AG04449 (cell line): ENCODE measurements at regions not wholly inside any gene's neighbourhood (a gene's known extent, or its start where the extent isn't known, plus 50 kb on each side); places are given as distances from the start of the nearest gene placed in this dataset.
"Not testable (repeated sequence)": the region's sequence is repeated elsewhere in the genome, so short reads cannot be mapped to it uniquely, and the experiment has no call there.

Source experiments
- CTCF ChIA-PET: fragments of 350-600 bp; formaldehyde crosslinking; extraction: SDS; loops from one replicate; lab custom pipeline; 2021; ENCODE audit warnings: antibody characterized with exemption; lab: Yijun Ruan, JAX
- POLR2A ChIA-PET: fragments of 400-600, 350-600 bp; formaldehyde crosslinking; extraction: SDS; loops from one replicate; lab custom pipeline; 2020; ENCODE audit warnings: antibody characterized with exemption, inconsistent platforms; lab: Yijun Ruan, JAX
- DNase-seq: peaks from one replicate; pipeline ENCODE4 v3.0.0-alpha.2; 2010; ENCODE audit warnings: low read depth, low spot score
- H3K4me3 ChIP-seq: 2 replicates; pipeline ENCODE4 v1.5.1; 2011; ENCODE audit warnings: low read depth, mild to moderate bottlenecking, control low read depth, low read length
- TF ChIP-seq, protein P1 (sequence below): IDR thresholded peaks from one replicate; pipeline ENCODE4 v1.5.1; 2011; ENCODE audit warnings: mild to moderate bottlenecking, moderate library complexity, low read length, control low read depth, inconsistent platforms; ENCODE audit not compliant: insufficient read depth; ENCODE audit errors: missing control alignments

DNA sequence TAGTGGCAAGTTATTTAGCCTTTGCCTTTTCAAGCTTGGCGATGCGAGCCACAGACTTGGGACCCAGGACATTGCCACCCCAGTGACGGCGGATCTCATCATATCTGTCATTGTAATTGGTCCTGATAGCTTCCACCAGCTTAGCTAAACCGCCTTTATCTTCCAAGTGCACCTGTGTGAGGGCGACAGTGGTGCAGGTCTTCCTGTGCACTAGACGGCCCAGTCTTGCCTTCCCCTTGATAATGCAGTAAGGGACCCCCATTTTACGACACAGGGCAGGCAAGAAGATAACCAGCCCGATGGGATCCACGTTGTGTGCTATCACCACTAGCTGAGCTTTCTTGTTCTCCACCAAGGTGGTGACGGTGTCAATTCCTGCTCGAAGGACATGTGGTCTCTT is 99.6 kb upstream of the ITGB1 start:
- ChIA-PET POLR2A (no interaction called here), CTCF (interaction anchor here (1.5 kb wide), 1 partner anchor 59 kb away, joined by 3 read pairs; no protein-coding TSS in a partner anchor)
- H3K4me3 ChIP-seq, result no peak overlapping the region
- DNase-seq, result no peak
- TF ChIP-seq, protein P1, sequence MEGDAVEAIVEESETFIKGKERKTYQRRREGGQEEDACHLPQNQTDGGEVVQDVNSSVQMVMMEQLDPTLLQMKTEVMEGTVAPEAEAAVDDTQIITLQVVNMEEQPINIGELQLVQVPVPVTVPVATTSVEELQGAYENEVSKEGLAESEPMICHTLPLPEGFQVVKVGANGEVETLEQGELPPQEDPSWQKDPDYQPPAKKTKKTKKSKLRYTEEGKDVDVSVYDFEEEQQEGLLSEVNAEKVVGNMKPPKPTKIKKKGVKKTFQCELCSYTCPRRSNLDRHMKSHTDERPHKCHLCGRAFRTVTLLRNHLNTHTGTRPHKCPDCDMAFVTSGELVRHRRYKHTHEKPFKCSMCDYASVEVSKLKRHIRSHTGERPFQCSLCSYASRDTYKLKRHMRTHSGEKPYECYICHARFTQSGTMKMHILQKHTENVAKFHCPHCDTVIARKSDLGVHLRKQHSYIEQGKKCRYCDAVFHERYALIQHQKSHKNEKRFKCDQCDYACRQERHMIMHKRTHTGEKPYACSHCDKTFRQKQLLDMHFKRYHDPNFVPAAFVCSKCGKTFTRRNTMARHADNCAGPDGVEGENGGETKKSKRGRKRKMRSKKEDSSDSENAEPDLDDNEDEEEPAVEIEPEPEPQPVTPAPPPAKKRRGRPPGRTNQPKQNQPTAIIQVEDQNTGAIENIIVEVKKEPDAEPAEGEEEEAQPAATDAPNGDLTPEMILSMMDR, result no peak

DNA sequence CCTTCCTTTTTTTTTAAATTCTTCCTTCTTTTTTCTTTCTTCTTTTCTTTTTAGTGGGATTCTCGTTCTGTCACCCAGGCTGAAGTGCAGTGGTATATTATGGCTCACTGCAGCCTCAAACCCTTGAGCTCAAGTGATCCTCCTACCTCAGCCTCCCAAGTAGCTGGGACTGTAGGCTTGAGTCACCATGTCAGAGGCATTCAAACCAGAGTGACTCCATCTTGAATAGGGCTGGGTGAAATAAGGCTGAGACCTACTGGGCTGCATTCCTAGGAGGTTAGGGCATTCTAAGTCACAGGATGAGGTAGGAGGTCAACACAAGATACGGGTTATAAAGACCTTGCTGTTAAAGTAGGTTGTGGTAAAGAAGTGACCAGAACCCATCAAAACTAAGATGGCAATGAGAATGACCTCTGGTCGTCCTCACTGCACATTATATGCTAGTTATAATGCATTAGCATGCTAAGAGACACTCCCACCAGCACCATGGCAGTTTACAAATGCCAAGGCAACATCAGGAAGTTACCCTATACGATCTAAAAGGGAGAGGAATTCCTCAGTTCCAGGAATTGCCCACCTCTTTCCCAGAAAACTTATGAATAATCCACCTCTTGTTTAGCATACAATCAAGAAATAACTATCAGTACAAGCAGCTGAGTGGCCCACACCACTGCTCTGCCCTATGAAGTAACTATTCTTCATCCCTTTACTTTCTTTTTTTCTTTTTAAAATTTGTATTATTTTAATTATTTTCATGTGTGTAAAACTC is 99.0 kb upstream of the ITGB1 start:
- ChIA-PET CTCF (interaction anchor here (1.0 to 1.5 kb wide), 2 partner anchors 10 to 59 kb away, joined by 3 read pairs; no protein-coding TSS in a partner anchor), POLR2A (no interaction called here)
- TF ChIP-seq, protein P1, result no peak
- DNase-seq, result no peak
- no peak overlapping the region for H3K4me3 ChIP-seq

DNA sequence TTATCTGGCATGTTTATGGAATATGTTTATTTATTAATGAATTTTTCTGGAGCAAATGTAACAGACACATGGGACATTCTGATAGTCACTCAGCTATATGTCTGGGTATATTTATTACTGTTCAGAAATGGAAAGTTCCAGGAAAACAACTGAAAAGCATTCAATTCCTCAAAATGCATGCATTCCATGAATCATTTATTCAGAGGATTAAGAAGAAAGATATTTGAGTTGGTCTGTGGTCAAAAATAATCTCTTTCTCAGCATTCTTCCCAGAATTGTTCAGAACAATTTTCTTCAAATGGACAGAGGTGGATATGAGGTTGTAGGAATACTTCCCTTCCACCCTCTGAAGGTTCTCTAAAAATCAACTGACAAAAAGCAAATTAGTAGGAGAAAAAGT is 97.6 kb upstream of the ITGB1 start:
- ChIA-PET POLR2A (no interaction called here), CTCF (interaction anchor here (1.0 kb wide), 1 partner anchor 12 kb away, joined by 3 read pairs; no protein-coding TSS in a partner anchor)
- DNase-seq, result no peak
- TF ChIP-seq, protein P1, result no peak
- H3K4me3 ChIP-seq, result no peak overlapping the region

DNA sequence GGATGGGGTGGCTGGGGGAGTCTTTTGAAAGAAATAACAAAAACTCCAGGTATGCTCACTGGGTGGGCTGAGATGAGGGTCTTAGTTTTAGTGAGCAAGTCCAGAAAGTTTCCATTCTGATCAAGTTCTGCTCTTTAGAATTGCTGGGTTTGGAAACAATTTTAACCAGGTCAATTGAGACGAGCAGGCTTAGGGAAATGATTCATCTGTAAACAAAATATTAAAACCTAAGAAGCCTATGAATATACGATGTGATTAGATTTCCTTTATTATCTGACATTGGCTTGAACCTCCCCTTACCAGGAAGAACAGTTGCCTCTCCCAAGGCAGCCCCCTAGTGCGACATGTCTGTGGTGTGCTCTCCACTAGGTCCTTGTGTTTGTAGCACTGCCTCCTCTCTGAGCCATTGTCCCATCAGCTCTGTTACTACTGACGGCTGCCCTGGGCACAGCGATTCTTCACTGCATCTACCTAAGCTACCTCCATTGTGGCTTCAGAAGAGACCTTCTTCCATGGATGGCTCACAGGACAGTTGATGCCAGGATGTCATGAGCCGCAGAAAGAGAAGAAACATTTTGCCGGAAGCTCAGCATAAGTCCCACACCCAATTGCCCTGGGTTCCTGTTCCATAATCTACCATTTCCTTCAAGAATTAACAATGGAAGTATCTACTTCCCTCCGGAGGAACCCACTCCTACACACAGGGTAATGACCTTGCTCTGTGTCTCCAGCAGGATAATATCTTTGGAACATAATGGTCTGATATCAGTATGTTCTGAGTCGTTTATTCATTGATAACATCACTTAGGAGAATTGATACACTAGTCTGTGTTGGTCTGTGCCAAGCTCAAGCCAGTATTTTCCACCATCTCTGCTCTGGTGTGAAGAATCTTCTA is 95.1 kb upstream of the ITGB1 start:
- POLR2A ChIA-PET, result no interaction called here
- no peak overlapping the region for H3K4me3 ChIP-seq
- no peak for DNase-seq
- CTCF ChIA-PET, result no interaction called here
- TF ChIP-seq, protein P1, result no peak

DNA sequence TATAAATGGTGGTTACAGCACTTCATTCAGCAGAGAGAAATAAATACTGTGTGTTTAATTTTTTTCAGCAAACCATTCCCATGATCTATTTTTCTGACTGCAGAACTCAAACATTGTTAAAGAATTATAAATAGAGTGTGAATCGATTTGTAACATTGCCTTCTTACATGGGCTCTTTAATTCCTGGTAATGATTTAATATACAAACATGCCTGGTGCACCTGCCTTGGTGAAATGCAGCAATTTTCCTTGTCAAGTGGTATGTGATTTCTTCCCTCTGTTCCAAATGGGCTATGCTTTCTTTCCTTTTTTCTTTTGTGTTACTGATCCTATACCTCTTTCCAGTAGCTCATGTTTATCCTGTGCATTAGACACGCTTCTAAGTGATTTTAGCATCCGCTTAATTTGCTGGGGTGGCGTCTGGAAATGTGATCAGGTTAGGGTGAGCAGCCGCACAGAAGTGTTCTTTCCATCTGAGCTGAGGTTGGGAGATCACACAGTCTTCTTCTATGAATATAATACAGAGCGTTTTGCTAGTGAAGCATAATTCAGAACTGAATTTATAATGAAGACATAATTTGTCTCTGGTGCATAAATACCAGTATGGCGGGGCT is 94.3 kb upstream of the ITGB1 start:
- TF ChIP-seq, protein P1, result no peak
- no peak for DNase-seq
- ChIA-PET POLR2A (no interaction called here), CTCF (no interaction called here)
- no peak overlapping the region for H3K4me3 ChIP-seq

DNA sequence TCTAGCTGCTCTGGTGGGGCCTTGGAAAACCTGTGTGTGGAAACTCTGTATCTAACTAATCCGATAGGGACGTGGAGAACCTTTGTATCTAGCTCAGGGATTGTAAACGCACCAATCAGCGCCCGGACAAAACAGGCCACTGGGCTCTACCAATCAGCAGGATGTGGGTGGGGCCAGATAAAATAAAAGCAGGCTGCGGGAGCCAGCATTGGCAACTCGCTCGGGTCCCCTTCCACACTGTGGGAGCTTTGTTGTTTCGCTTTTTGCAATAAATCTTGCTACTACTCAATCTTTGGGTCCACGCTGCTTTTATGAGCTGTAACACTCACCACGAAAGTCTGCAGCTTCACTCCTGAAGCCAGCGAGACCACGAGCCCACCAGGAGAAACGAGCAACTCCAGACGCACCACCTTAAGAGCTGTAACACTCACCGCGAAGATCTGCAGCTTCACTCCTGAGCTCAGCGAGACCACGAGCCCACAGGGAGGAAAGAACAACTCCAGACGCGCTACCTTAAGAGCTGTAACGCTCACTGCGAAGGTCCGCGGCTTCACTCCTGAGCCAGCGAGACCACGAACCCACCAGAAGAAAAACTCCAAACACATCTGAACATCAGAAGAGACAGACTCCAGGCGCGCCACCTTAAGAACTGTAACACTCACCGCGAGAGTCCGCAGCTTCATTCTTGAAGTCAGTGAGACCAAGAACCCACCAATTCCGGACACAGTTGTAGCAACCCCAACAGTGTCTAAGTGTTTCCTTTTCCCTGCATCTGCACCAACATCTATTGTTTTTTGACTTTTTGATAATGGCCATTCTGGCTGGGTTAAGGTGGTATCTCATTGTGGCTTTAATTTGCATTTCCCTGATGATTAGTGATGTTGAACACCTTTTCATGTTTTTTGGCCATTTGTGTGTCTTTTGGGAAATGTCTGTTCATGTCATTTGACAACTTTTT is 92.2 kb upstream of the ITGB1 start:
- DNase-seq, H3K4me3 ChIP-seq, POLR2A ChIA-PET, CTCF ChIA-PET: not testable (repeated sequence)
